B cell (primary cell): ENCODE measurements at regions not wholly inside any gene's neighbourhood (a gene's known extent, or its start where the extent isn't known, plus 50 kb on each side); places are given as distances from the start of the nearest gene placed in this dataset.

ENCODE experiments used
- EZH2 ChIP-seq: IDR thresholded peaks from 2 replicates; pipeline ENCODE4 v1.6.1; 2012; ENCODE audit warnings: borderline replicate concordance, low read depth, mild to moderate bottlenecking, moderate library complexity, low read length; ENCODE audit not compliant: insufficient read depth, poor library complexity, severe bottlenecking
- TF ChIP-seq, protein P1 (sequence below): fragments of 200-600 bp; IDR thresholded peaks from one replicate; pipeline ENCODE4 v1.8.0; 2022; ENCODE audit warnings: antibody characterized with exemption, mild to moderate bottlenecking

GRCh38 chr3:74129611-74130010 lies 484.8 kb downstream of the CNTN3 start:
- TF ChIP-seq, protein P1, sequence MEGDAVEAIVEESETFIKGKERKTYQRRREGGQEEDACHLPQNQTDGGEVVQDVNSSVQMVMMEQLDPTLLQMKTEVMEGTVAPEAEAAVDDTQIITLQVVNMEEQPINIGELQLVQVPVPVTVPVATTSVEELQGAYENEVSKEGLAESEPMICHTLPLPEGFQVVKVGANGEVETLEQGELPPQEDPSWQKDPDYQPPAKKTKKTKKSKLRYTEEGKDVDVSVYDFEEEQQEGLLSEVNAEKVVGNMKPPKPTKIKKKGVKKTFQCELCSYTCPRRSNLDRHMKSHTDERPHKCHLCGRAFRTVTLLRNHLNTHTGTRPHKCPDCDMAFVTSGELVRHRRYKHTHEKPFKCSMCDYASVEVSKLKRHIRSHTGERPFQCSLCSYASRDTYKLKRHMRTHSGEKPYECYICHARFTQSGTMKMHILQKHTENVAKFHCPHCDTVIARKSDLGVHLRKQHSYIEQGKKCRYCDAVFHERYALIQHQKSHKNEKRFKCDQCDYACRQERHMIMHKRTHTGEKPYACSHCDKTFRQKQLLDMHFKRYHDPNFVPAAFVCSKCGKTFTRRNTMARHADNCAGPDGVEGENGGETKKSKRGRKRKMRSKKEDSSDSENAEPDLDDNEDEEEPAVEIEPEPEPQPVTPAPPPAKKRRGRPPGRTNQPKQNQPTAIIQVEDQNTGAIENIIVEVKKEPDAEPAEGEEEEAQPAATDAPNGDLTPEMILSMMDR = no peak
- no peak for TF ChIP-seq EZH2
